DLD1 (cell line): ENCODE measurements at regions not wholly inside any gene's neighbourhood (a gene's known extent, or its start where the extent isn't known, plus 50 kb on each side); places are given as distances from the start of the nearest gene placed in this dataset.

Experiments
- in situ Hi-C: cut with HindIII; loops from 2 replicates; pipeline ENCODE4 v1.10.0; 2017; ENCODE audit warnings: low sequenced_read_pairs

- in situ Hi-C loops, result no loop called here
Observed at GRCh38 chr5:158276692-158277091, 417.7 kb upstream of the CLINT1 start.

DNA sequence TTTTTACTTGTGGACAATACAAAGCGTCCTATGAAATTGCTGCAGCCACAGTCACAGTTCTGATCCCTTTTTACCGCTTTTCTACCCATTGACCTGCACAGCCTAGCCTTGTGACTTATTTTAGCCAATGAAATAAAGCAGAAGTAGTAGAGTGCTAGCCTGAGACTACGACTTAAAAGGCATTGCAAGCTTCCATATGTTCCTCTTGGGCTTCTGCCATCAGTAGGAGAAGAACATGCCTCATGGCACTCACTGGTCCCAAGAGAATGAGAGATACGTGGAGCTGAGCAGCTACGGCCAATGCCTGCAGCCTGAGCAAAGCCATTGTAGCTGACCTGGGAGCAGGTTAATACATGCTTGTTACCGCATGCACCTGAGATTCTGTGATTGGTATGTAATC lies 416.6 kb upstream of the CLINT1 start:
- in situ Hi-C loops, result no loop called here

DNA sequence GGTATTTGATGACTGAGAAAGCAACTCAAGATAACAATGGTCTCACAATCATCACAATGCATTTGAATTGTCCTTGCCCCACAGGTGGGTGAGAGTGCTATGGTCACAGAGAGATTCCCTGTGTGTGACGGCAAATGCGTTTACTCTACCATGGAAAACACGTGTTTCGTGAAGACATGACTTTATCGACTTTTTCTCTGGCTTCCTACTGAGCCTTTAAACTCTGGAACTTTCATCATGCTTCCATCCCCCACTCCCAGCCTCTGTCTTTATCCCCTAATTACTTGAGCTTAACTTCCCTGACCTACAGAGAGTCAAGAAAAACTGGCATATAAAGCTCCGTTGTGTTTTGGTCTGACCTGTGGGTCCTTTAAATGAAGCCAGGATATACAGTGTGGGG lies 414.1 kb upstream of the CLINT1 start:
- in situ Hi-C loops, result no loop called here

- in situ Hi-C loops, result no loop called here
Observed at GRCh38 chr5:158272409-158272808, 413.5 kb upstream of the CLINT1 start.

DNA sequence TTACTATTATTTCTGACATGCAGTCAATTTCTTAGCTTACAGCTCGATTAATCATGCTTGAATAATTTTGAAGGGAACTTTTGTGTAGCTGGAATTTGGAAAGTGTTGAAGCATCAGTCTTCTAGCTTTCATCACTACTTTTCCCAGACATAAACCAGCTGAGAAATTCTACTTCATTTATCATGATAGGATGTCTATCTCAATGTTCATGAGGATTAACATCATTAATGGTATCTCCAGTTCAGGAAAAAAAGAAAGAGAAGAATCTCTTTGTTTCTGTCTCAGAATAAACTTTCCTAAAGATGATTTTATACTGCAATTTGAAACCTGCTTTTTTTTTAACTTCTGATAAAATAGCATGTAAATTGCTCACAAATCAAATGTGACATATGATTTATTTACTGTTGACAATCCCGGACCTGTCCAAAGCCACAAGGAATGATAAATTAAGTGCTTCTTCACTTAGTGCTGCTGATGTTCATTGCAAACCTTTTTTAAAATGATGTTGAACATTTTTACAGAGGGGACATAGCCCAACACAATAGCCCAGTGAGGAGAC lies 412.1 kb upstream of the CLINT1 start:
- in situ Hi-C loops, result no loop called here

DNA sequence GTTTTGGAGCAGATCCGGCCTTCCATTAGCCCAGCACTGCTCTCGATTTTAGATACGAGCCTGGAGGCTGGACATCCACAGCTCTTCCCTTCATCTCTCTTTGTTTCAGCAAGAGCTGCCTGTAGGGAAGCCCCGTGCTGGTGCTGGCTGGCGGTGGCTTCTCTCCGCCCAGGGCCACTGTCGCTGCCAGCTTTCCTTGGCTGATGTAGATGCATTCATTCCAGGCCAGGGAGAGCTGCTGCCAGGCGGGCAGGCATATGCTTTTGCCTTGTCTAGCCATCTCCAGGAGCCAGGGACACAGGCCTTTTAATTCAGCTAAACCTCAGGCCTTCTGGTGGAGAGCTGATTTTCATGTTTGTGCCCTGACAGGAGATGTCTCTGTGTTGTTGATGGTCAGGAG lies 409.3 kb upstream of the CLINT1 start:
- in situ Hi-C loops, result no loop called here

DNA sequence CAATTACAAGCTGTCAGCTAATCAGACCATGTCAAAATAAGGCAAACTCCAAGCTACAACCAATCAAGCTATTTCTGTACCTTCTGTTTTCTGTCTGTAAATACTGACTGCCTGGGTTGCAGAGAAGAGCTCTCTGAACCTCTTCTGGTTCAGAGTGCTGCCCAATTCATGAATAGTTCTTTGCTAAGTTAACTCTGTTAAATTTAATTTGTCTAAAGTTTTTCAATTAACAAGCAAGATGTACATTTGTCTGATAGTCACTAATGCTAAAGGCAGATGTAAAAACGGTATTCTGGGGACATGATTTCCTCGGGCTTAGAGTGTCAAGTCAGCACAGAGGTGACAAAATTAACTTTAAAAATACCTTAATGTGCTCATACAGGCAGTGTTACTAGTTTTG lies 408.3 kb upstream of the CLINT1 start:
- in situ Hi-C loops, result no loop called here

GRCh38 chr5:158265931-158266700 lies 407.2 kb upstream of the CLINT1 start:
- in situ Hi-C loops, result no loop called here

GRCh38 chr5:158265346-158265745 lies 406.4 kb upstream of the CLINT1 start:
- in situ Hi-C loops, result no loop called here

DNA sequence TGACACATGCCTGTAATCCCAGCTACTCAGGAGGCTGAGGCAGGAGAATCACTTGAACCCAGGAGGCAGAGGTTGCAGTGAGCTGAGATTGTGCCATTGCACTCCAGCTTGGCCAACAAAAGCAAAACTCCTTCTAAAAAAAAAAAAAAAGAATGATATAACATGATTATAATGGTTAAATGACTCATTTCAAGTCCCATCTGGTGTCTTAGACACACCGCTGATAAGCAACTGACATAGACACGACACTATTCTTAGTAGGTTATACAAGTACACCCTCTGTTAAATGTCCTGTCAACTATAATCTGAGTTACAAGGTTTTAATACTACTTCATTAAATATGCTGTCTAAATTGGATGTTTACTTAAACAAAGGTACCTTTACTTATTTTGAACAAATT lies 405.3 kb upstream of the CLINT1 start:
- in situ Hi-C loops, result no loop called here

- in situ Hi-C loops, result no loop called here
Observed at GRCh38 chr5:158261674-158262367, 402.9 kb upstream of the CLINT1 start.

- in situ Hi-C loops, result no loop called here
Observed at GRCh38 chr5:158256096-158256495, 397.2 kb upstream of the CLINT1 start.

DNA sequence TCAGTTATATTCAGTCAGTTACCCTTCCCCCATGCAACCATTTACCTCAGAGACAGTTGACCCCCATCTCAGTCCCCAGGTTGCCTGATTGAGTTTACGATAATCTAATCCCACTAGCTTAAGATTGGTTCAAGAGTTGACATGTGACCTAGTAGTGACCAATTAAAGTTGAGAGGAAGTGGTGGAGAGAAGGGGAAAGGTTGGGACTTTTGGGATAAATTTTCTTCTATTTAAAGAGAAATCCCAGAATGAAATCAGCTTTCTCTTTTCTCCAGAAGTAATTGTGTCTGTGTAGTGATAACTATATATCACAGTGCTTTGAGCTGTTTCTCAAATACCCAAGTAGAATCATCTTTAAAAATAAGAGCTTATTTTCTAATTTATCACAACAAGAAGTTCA lies 396.7 kb upstream of the CLINT1 start:
- in situ Hi-C loops, result no loop called here

DNA sequence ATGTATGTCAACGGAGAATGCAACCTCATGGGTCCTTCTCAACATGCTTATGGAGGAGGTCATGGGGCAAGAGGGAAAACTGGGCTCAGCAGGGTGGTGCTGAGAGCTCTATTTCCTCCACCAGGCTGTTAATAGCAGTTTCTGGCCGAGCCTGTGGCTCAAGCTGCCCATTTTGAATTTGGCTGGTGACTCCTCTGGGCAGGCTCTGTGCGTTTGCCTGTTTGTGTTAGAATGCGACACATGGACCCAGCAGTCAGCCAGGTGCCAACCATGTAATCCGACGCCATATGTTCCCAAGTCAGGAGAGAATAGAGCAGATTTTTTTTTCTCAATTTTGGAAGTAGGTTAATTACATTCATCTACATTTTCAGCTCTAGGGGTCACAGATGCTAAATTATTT lies 387.7 kb upstream of the CLINT1 start:
- in situ Hi-C loops, result no loop called here

- in situ Hi-C loops, result no loop called here
Observed at GRCh38 chr5:158245513-158245912, 386.6 kb upstream of the CLINT1 start.

DNA sequence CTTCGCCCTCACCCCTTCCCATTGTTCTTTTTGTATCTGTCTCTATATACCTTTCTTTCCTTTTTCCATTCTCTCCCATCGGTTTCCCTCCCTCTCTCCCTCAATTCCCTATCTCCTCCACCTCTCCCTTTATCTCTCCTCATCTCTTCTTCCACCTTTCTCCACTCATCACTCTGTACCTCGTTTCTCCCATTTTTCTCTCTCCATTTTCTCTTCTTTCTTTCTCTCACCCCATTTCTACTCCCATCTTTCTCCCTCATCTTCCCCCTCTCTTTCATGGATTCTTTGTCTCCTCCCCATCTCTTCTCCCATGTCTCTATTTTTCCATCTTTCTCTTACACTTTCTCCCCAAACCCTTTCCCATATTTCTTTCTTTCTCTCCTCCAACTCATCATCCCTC lies 385.9 kb upstream of the CLINT1 start:
- in situ Hi-C loops, result no loop called here

DNA sequence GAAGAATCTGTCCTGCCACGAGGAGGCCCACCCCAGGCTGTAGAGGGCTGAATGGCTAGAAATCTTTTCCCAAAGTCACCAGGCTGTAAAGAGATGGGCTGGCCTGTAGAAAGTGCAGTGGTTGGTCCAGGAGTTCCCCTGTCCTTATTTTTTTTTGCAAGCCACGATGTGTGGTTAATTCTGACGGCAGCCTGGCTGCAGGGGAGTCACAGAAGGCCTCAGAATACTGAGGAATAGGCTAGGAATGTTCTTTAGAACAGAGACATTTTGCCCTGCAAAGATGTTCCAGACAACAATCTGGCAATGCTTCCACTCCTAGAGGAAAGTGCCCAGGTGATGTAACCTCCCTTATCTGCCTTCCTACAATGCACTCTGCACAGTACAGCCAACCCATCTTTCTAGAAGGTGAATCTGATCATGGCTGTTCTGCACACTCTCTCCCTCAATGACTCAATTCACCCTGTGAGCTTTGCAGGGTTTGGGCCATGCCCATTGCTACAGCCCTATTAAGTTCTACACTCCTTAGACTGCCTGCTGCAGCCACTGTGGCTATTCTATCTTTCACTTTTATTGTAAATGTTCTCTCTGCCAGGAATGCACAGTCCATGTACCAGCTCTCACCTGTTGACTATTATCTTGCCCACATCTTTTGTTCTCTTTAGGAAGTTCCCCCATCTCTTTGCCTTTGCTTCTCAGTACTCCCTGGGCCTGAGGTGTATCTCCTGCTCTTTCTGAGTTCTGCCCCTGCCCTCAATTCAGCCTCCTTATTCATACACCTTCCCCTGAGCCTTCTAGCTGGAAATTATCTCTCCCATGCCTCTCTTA lies 377.8 kb upstream of the CLINT1 start:
- in situ Hi-C loops, result no loop called here

- in situ Hi-C loops, result no loop called here
Observed at GRCh38 chr5:158235159-158235547, 376.2 kb upstream of the CLINT1 start.

DNA sequence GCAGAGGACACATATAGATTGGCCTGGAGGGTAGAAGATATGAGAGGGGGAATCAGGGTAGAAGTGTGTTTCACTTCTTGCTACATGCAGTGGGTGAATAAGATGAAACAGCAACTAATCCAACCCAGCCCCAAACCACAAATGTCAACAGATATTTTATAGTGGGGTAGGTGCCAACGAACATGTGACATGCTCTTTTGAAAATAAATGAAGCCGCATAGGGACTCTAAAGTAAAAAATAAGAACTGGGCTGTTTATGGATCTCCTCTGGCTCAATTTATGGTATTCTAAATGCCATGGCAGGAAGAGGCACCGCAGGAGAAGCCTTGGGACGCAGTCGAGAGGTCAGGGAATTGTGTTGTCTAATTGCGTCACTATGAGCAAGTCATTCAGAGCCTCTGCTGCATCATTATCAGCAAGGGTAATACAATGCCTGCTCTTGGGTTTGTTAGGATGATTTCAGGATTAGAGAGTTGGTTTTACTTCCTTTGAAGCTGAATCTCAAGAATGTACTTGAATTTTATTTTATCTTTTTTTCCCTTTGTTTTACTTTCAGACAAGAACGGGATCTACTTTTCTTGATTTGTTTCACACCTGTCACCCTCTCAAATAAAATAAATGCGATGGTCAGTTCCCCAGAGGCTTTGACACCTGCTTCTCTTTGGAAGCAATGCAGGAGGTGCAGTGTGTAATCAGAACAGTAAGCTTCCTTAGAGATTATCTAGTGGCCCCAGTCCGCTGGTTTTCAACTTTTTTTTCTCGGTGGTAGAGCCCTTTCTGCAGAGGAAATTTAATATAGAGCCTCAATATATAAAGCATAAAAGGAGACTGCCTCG lies 375.6 kb upstream of the CLINT1 start:
- in situ Hi-C loops, result no loop called here

- in situ Hi-C loops, result no loop called here
Observed at GRCh38 chr5:158233735-158234322, 374.9 kb upstream of the CLINT1 start.
